HG03095 (cell line): ENCODE measurements at regions not wholly inside any gene's neighbourhood (a gene's known extent, or its start where the extent isn't known, plus 50 kb on each side); places are given as distances from the start of the nearest gene placed in this dataset.
"Not testable (repeated sequence)": the region's sequence is repeated elsewhere in the genome, so short reads cannot be mapped to it uniquely, and the experiment has no call there.

Experiments
- ATAC-seq: cut with Tn5 transposase; IDR thresholded peaks from one replicate; pipeline ENCODE4 v1.9.1; 2021; ENCODE audit warnings: moderate library complexity; ENCODE audit not compliant: unreplicated experiment

DNA sequence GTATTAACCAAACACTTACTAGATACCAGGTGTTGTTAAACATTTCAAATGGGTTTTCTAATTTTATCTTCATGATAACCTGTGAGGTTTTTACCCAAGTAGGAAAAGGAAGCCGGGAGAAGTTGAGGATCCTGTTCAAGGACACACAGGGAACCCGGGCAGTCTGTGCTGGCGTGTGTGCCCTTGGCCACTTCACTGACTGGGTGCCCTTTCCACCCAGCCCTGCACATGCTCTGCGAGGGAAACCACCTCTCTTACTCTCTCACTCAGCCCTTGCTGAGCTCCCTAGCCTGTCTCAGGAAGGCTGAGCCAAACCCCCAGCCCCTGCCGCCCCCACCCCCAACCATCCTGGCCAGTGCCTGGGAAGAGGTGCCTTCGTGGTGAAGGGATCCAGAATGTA, 51.8 kb downstream of the TEX44 start:
- no peak for ATAC-seq

DNA sequence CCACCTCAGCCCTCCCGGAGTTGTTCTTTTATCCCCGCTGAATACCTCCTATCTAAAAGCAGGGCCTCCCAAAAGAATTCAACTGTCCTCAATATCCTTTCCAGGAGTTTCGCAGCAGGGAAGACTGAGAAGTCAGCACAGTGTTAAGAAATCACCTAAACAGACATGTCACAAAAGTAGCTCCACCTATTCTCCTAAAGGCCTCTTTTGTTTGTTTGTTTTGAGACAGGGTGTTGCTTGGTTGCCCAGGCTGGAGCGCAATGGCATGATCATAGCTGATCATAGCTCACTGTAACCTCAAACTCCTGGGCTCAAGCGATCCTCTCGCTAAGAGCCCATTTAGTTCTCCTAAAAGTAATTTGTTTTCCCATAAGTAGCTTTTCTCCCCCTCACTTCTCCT, 53.8 kb downstream of the TEX44 start:
- no peak for ATAC-seq

DNA sequence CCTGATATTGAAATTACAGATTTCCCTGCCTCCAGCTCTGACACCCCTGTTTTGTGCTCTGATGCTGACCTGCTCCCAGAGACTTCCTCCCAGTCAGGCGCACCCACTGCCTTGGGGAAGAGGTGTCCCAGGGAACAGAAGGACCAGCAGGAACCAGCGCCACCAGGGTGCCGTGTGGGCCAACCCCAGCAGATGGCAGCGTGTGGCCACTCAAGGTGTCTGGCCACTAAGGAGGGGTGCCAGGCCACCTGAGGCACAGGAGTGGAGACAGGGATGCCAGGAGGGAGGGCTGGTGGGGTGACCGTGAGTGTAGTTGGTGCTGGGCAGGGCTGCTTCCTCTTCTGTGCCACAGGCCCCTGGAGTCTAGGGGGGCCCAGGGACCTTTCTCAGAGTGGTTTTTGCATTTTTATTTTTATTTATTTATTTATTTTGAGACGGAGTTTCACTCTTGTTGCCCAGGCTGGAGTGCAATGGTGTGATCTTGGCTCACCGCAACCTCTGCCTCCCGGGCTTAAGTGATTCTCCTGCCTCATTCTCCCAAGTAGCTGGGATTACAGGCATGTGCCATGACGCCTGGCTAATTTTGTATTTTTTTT, 56.0 kb downstream of the TEX44 start:
- peak; percentile 85 for ATAC-seq

DNA sequence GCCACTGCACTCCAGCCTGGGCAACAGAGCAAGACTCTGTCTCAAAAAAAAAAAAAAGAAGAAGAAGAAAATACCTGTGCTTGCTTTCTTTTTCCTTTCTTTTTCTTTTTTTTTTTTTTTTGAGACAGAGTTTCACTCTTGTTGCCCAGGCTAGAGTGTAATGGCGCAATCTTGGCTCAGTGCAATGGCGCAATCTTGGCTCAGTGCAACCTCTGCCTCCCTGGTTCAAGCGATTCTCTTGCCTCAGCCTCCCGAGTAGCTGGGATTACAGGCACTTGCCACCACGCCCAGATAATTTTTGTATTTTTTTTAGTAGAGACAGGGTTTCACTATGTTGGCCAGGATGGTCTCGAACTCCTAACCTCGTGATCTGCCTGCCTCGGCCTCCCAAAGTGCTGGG, 56.8 kb upstream of the PTMA start:
- not testable (repeated sequence) for ATAC-seq

DNA sequence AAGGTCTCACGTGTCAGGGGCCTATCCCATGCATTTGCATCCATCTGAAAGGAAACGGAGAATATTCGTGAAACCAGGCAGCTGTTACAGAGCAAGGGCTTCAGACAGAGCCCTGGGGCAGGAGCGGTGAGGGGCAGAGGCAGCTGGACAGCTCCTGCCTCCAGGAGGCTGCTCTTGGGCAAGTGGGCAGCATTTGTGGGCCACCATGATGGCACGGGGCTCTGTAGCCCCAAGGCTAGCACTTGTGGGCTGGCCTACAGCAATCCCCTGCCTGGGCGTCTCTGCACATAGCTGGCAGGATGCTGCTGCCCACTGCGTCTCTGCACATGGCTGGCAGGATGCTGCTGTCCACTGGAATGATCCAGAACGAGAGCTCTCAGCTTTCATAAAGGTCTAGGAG, 52.8 kb upstream of the PTMA start:
- ATAC-seq, result no peak

DNA sequence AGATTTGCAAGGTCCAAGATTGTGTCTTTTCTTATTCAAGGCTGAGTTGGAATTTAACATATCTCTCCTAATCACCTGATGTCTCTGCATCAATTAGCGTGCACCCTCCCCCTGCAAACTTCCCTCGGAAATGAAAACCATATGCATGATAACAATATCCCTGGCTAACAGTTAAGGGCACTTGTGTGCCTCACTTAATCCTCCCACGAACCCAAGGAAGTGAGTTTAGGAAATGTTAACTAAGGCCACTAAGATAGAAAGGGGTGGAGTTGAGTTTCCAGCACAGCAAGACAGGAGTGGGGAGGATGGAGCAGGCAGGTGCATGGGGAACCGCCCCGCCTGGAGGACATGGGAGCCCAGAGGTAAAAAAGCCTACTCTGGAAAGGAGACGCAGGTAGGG, 52.4 kb upstream of the PTMA start:
- no peak for ATAC-seq
